ENCODE measurements at regions not wholly inside any gene's neighbourhood (a gene's known extent, or its start where the extent isn't known, plus 50 kb on each side); places are given as distances from the start of the nearest gene placed in this dataset.

GRCh38 chr2:48257456-48257855 is 57.0 kb upstream of the FOXN2 start:
- intact Hi-C loops (cut with micrococcal nuclease), result no loop called here
- Mint-ChIP-seq H3K4me1 (ENCODE audit: insufficient read depth, unreplicated experiment) (no peaks in the 10 kb centered on the region), H3K4me3 (ENCODE audit: unreplicated experiment) (no peak overlapping the region), H3K27ac (ENCODE audit: low read depth, unreplicated experiment) (no peak overlapping the region), H3K36me3 (ENCODE audit: insufficient read depth, unreplicated experiment) (no peaks in the 10 kb centered on the region), H3K27me3 (ENCODE audit: insufficient read depth, unreplicated experiment) (no peaks in the 10 kb centered on the region), H3K9me3 (ENCODE audit: unreplicated experiment) (no peaks in the 10 kb centered on the region)
- no peak for DNase-seq (ENCODE audit: unreplicated experiment)
- ChIA-PET CTCF (interaction anchor here (0.7 to 1.1 kb wide), 2 partner anchors 10 to 15 kb away, joined by 3 read pairs; no protein-coding TSS in a partner anchor), POLR2A (no interaction called here)
- TF ChIP-seq, protein P1, sequence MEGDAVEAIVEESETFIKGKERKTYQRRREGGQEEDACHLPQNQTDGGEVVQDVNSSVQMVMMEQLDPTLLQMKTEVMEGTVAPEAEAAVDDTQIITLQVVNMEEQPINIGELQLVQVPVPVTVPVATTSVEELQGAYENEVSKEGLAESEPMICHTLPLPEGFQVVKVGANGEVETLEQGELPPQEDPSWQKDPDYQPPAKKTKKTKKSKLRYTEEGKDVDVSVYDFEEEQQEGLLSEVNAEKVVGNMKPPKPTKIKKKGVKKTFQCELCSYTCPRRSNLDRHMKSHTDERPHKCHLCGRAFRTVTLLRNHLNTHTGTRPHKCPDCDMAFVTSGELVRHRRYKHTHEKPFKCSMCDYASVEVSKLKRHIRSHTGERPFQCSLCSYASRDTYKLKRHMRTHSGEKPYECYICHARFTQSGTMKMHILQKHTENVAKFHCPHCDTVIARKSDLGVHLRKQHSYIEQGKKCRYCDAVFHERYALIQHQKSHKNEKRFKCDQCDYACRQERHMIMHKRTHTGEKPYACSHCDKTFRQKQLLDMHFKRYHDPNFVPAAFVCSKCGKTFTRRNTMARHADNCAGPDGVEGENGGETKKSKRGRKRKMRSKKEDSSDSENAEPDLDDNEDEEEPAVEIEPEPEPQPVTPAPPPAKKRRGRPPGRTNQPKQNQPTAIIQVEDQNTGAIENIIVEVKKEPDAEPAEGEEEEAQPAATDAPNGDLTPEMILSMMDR (IDR thresholded peaks at IDR 0.05; ENCODE audit: unreplicated experiment), result no peak
- BruUV-seq (replicated peaks), result no TSS peak

- no peaks in the 10 kb centered on the region for H3K36me3 Mint-ChIP-seq (ENCODE audit: insufficient read depth, unreplicated experiment)
- ChIA-PET POLR2A (no interaction called here), CTCF (interaction anchor here (0.6 to 1.0 kb wide), 2 partner anchors 11 to 52 kb away, joined by 3 to 4 read pairs; no protein-coding TSS in a partner anchor)
- no peak overlapping the region for H3K4me3 Mint-ChIP-seq (ENCODE audit: unreplicated experiment)
- no peaks in the 10 kb centered on the region for H3K9me3 Mint-ChIP-seq (ENCODE audit: unreplicated experiment)
- no peak overlapping the region for H3K27ac Mint-ChIP-seq (ENCODE audit: low read depth, unreplicated experiment)
- TF ChIP-seq, protein P1 (IDR thresholded peaks at IDR 0.05; ENCODE audit: unreplicated experiment), result no peak
- H3K27me3 Mint-ChIP-seq (ENCODE audit: insufficient read depth, unreplicated experiment), result no peaks in the 10 kb centered on the region
- no peaks in the 10 kb centered on the region for H3K4me1 Mint-ChIP-seq (ENCODE audit: insufficient read depth, unreplicated experiment)
- BruUV-seq (replicated peaks), result no TSS peak
- intact Hi-C loops (cut with micrococcal nuclease), result no loop called here
- no peak for DNase-seq (ENCODE audit: unreplicated experiment)
Measured at GRCh38 chr2:48258481-48259149, 55.9 kb upstream of the FOXN2 start.

DNA sequence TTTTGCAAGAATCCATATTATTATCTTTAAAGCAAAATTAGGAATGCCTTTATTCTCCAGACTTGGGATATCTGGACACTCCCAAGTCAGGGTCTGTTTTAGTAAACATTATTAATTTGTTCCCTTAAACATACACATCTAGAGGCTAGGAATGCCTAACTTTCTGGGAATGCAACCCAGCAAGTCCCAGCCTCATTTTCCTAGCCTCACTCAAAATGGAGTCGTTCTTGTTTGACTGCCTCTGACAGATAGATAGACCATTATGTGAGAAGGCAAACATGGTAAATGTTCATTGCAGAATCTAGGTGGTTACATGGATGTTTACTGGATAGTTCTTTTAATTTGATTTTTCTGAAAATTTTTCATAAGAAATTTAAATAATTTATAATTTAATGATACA is 54.7 kb upstream of the FOXN2 start:
- CTCF ChIA-PET, result interaction anchor here (0.7 to 1.0 kb wide), 2 partner anchors 7 to 69 kb away, joined by 3 to 5 read pairs; no protein-coding TSS in a partner anchor
- no TSS peak for BruUV-seq (replicated peaks)
- H3K27ac Mint-ChIP-seq (ENCODE audit: low read depth, unreplicated experiment), result no peak overlapping the region

DNA sequence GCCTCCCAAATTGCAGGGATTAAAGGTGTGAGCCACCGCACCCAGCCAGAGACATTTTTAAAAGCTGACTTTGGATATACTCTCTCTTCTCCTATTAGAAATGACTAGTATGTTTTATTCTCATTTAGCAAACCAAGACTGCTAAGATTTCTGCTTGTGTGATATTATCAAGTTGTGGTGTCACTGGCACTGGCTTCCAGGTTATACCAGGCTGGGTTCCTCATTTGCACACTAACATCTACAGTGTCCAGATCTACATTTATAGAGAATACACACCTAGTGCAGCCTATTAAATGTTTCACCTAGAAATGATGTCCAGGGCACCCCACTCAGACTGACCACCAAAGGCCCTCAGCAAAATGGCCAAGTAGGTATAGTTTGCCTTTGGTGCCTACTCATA is 49.9 kb upstream of the FOXN2 start:
- Mint-ChIP-seq H3K9me3 (ENCODE audit: unreplicated experiment) (no peaks in the 10 kb centered on the region), H3K4me3 (ENCODE audit: unreplicated experiment) (no peak overlapping the region), H3K4me1 (ENCODE audit: insufficient read depth, unreplicated experiment) (no peaks in the 10 kb centered on the region), H3K36me3 (ENCODE audit: insufficient read depth, unreplicated experiment) (no peaks in the 10 kb centered on the region), H3K27ac (ENCODE audit: low read depth, unreplicated experiment) (no peak overlapping the region), H3K27me3 (ENCODE audit: insufficient read depth, unreplicated experiment) (no peaks in the 10 kb centered on the region)
- CTCF ChIA-PET, result no interaction called here
- no peak for DNase-seq (ENCODE audit: unreplicated experiment)
- no TSS peak for BruUV-seq (replicated peaks)
- TF ChIP-seq, protein P1 (IDR thresholded peaks at IDR 0.05; ENCODE audit: unreplicated experiment), result no peak
- intact Hi-C loops (cut with micrococcal nuclease), result no loop called here
- POLR2A ChIA-PET, result no interaction called here

More for the DNA sequence above, 54.7 kb upstream of the FOXN2 start:
- H3K36me3 Mint-ChIP-seq (ENCODE audit: insufficient read depth, unreplicated experiment), result no peaks in the 10 kb centered on the region
- H3K4me1 Mint-ChIP-seq (ENCODE audit: insufficient read depth, unreplicated experiment), result no peaks in the 10 kb centered on the region
- intact Hi-C loops (cut with micrococcal nuclease), result no loop called here
- no peak for DNase-seq (ENCODE audit: unreplicated experiment)
- no peak overlapping the region for H3K4me3 Mint-ChIP-seq (ENCODE audit: unreplicated experiment)
- TF ChIP-seq, protein P1 (IDR thresholded peaks at IDR 0.05; ENCODE audit: unreplicated experiment), result no peak
- POLR2A ChIA-PET, result no interaction called here
- no peaks in the 10 kb centered on the region for H3K27me3 Mint-ChIP-seq (ENCODE audit: insufficient read depth, unreplicated experiment)
- no peaks in the 10 kb centered on the region for H3K9me3 Mint-ChIP-seq (ENCODE audit: unreplicated experiment)

Data from MCF 10A (cell line).